Central memory CD8-positive, alpha-beta T cell (primary cell): ENCODE measurements at regions not wholly inside any gene's neighbourhood (a gene's known extent, or its start where the extent isn't known, plus 50 kb on each side); places are given as distances from the start of the nearest gene placed in this dataset.
"Not testable (repeated sequence)": the region's sequence is repeated elsewhere in the genome, so short reads cannot be mapped to it uniquely, and the experiment has no call there.

ENCODE experiments used
- ATAC-seq: fragments of 150-1000 bp; cut with Tn5 transposase; replicated peaks from 2 replicates; pipeline ENCODE4 v1.10.0; 2022; ENCODE audit warnings: mild to moderate bottlenecking, moderate FRiP score, moderate number of reproducible peaks; ENCODE audit not compliant: poor library complexity, severe bottlenecking; ENCODE audit errors: extremely low read depth
- DNase-seq, 2 donors: peaks; one replicate each; pipeline ENCODE4 v3.0.0; 2021; ENCODE audit warnings: low spot score in 2 of 2
- H3K27ac Mint-ChIP-seq: one replicate; pipeline ENCODE4 v1.8.0; 2022; ENCODE audit warnings: low read depth, mild to moderate bottlenecking, moderate library complexity, mixed read lengths
- H3K27me3 Mint-ChIP-seq: one replicate; pipeline ENCODE4 v1.8.0; 2022; ENCODE audit warnings: mixed read lengths
- H3K36me3 Mint-ChIP-seq: one replicate; pipeline ENCODE4 v1.8.0; 2022; ENCODE audit warnings: mild to moderate bottlenecking, moderate library complexity, mixed read lengths; ENCODE audit not compliant: insufficient read depth
- H3K4me1 Mint-ChIP-seq: one replicate; pipeline ENCODE4 v1.8.0; 2022; ENCODE audit warnings: mixed read lengths
- H3K4me3 Mint-ChIP-seq: one replicate; pipeline ENCODE4 v1.8.0; 2022; ENCODE audit warnings: mild to moderate bottlenecking, moderate library complexity, mixed read lengths
- H3K9me3 Mint-ChIP-seq: one replicate; pipeline ENCODE4 v1.8.0; 2022; ENCODE audit warnings: mixed read lengths

DNA sequence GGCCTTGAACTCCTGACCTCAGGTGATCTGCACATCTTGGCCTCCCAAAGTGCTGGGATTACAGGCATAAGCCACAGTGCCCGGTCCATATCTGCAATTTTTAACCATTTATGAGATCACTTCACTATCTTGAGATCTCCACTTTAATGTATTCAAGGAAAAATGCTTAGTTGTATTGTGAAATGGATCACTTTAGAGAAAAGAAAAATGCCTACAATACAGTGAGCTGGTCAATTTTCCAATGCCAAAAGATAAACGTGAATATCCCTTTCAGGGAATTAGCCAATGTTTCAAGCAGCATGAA lies 82.8 kb upstream of the ZNF217 start:
- Mint-ChIP-seq H3K27ac (no peak overlapping the region), H3K9me3 (no peaks in the 10 kb centered on the region), H3K4me3 (no peak overlapping the region), H3K4me1 (no peaks in the 10 kb centered on the region), H3K36me3 (no peaks in the 10 kb centered on the region), H3K27me3 (no peaks in the 10 kb centered on the region)
- ATAC-seq (no peak), DNase-seq (no peak)

DNA sequence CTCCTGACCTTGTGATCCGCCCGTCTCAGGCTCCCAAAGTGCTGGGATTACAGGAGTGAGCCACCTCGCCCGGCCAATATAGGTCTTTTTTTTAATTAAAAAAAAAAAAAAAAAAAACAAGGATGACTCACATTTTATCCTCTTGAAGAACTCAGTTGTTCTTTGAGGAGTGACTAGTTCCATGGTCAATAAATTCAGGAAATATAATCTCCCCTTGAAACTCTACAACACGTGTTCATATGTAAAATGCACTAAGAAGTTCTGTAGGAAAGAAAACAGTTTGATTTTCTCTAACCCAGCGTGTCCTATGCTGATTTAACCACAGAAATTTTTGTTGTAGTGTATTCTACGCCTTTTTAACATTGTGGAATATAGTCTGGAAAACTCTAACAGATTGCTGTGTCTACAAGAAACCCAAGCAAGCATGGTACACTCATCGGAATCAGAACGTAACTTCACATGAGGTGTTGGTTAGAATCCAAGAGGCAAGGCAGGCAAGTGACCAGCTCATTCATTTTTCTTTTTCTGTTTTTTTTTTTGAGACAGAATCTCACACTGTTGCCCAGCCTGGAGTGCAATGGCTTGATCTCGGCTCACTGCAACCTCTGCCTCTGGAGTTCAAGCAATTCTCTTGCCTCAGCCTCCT lies 79.0 kb upstream of the ZNF217 start:
- DNase-seq (no peak), ATAC-seq (no peak)
- Mint-ChIP-seq H3K36me3 (no peaks in the 10 kb centered on the region), H3K27ac (no peak overlapping the region), H3K9me3 (no peaks in the 10 kb centered on the region), H3K27me3 (no peaks in the 10 kb centered on the region), H3K4me3 (no peak overlapping the region), H3K4me1 (no peaks in the 10 kb centered on the region)

DNA sequence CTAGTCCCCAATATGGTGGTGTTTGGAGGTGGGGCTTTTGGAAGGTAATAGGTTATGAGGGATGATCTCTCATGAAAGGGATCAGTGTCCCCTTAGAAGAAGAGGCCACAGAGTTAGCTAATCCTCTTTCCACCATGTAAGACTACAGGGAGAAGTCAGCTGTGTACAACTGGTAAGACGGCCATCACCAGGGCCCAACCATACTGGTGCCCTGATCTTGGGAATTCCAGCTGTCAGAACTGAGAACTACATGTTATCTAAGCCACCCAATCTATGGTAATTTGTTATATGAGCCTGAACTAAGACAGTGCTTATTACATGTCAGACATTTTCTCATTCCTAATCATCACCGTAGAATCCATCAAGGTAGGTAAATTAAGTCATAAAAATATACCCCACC lies 77.7 kb upstream of the ZNF217 start:
- ATAC-seq, result no peak
- Mint-ChIP-seq H3K27ac (no peak overlapping the region), H3K9me3 (no peaks in the 10 kb centered on the region), H3K27me3 (no peaks in the 10 kb centered on the region), H3K4me3 (no peak overlapping the region), H3K36me3 (no peaks in the 10 kb centered on the region), H3K4me1 (no peaks in the 10 kb centered on the region)
- DNase-seq, result no peak

DNA sequence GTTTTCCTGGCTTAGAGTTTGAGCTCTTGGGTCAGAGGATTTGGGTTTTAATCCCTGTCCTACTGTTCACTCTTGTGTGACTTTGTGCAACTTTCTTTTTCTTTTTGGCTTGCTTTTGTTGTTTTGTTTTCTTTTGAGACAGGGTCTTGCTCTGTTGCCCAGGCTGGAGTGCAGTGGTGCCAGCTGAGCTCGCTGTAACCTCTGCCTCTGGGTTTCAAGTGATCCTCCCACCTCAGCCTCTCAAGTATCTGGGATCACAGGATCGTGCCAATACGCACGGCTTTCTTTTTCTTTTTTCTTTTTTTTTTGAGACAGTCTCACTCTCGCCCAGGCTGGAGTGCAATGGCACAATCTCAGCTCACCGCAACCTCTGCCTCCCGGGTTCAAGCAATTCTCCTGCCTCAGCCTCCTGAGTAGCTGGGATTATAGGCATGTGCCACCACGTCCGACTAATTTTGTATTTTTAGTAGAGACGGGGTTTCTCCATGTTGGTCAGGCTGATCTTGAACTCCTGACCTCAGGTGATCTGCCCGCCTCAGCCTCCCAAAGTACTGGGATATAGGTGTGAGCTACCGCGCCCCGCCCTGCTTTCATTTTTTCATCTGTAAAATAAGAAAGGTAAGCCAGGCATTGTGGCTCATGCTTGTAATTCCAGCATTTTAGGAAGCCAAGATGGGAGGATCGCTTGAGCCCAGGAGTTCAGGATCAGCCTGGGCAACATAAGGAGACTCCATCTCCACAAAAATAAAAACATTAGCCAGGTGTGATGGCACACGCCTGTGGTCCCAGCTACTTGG lies 76.1 kb upstream of the ZNF217 start:
- not testable (repeated sequence) for H3K27ac Mint-ChIP-seq, H3K27me3 Mint-ChIP-seq, H3K4me3 Mint-ChIP-seq, H3K4me1 Mint-ChIP-seq, H3K36me3 Mint-ChIP-seq, DNase-seq, H3K9me3 Mint-ChIP-seq, ATAC-seq

DNA sequence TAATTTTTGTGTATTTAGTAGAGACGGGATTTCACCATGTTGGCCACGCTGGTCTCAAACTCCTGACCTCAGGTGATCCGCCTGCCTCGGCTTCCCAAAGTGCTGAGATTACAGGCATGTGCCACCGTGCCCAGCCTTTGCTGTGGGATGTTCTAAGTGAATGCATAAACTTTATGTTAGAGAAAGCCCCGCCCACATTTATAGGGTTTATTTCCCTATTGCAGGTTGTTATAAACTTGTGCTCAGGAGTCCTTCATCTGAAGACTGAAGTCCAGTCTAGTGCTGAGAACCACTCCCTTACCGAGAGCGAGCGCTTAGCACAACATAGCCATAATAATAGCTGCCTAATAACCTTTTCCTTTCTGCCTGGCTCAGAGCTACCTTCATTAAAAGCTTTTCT lies 75.4 kb upstream of the ZNF217 start:
- Mint-ChIP-seq H3K36me3 (no peaks in the 10 kb centered on the region), H3K9me3 (no peaks in the 10 kb centered on the region), H3K4me3 (no peak overlapping the region), H3K27ac (no peak overlapping the region), H3K27me3 (no peaks in the 10 kb centered on the region), H3K4me1 (no peaks in the 10 kb centered on the region)
- ATAC-seq, result no peak
- DNase-seq, result no peak

DNA sequence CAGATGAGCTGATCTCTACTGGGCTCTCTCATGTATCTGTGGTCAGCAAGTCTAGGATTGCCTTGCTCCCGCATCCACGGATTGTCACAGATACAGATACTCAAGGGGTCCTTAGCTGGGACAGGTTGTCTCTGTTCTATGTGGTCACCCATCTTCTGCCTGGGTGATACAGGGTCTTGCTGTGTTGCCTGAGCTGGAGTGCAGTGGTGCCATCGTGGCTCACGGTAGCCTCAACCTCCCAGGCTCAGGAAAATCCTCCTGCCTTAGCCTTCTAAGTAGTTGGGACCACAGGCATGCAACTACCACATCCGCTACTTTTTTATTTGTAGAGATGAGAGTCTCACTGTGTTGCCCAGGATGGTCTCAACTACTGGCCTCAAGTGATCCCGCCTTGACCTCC lies 72.5 kb upstream of the ZNF217 start:
- ATAC-seq (no peak), DNase-seq (no peak)
- Mint-ChIP-seq H3K9me3 (no peaks in the 10 kb centered on the region), H3K4me3 (no peak overlapping the region), H3K27me3 (no peaks in the 10 kb centered on the region), H3K36me3 (no peaks in the 10 kb centered on the region), H3K4me1 (peaks cover 5% of the 10 kb centered on the region), H3K27ac (no peak overlapping the region)

DNA sequence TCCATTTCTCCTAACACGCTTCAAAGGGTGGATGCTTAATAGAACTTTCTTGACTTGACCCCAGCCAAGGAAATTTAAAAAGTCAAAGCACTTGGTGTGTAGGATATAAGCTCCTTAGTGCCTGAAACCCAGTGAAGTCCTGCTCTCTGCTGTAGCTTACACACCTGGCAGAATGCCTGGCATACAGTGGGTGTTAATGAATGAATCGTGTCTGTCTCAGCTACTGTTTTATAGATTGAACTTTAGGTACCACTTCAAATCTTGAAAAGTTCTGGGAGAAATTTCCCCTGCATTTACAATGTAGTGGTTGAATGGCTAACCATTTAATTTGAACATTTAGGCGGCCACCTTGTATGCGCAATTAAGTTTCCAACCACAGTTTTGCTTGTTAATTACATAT lies 70.5 kb upstream of the ZNF217 start:
- Mint-ChIP-seq H3K4me3 (no peak overlapping the region), H3K27ac (no peak overlapping the region), H3K9me3 (no peaks in the 10 kb centered on the region), H3K4me1 (peaks cover 12% of the 10 kb centered on the region), H3K27me3 (no peaks in the 10 kb centered on the region), H3K36me3 (peaks cover 2% of the 10 kb centered on the region)
- DNase-seq (no peak), ATAC-seq (no peak)

DNA sequence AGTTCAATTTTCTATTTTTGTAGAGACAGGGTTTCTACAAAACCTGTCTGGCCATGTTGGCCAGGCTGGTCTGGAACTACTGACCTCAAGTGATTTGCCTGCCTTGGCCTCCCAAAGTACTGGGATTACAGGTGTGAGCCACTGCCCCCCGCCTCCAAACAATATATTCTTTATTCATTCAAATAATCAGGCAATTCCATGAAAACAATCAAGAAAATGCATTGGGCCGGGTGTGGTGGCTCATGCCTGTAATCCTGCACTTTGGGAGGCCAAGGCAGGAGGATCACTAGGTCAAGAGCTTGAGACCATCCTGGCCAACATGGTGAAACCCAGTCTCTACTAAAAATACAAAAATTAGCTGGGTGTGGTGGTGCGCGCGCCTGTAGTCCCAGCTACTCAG lies 69.9 kb upstream of the ZNF217 start:
- H3K27me3 Mint-ChIP-seq, H3K36me3 Mint-ChIP-seq, ATAC-seq, H3K27ac Mint-ChIP-seq, H3K4me3 Mint-ChIP-seq, DNase-seq, H3K9me3 Mint-ChIP-seq: not testable (repeated sequence)
- H3K4me1 Mint-ChIP-seq, result peaks cover 12% of the 10 kb centered on the region

DNA sequence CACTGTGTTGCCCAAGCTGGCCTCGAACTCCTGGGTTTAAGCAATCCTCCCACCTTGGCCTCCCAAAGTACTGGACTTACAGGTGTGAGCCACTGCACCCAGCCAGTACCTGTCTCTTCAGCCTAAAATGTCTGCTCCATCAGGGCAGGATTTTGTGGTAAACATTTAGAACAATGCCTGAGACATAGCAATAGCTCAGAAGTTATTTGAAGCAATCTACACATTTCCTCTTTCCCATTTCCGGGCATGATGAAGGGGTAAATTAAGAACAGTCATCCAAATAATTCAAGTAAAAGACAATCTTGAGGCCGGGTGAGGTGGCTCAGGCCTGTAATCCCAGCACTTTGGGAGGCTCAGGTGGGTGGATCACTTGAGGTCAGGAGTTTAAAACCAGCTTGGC lies 69.0 kb upstream of the ZNF217 start:
- no peak for ATAC-seq
- peaks cover 2% of the 10 kb centered on the region for H3K36me3 Mint-ChIP-seq

DNA sequence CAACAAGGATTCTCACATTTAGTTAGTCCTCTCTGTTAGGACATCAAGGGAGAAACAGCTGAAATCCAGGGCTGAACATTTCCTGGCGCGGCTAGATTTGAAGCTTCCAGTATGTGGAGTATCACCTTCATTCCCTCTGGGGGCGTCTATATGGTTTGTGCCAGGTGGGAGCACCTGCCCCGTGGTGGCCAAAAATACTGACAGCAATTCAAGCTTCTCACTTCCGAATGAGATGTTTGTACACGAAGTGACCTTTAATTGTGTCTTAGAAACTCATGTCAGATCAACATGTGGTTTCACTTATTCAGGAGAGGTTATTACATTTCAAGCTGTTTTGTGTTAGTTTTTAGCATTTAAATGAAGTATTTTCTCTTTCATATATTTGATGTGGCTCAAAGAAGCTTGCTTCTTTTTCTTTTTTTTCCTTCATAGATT lies 67.3 kb upstream of the ZNF217 start:
- no peaks in the 10 kb centered on the region for H3K27me3 Mint-ChIP-seq
- peak overlapping the region; percentile 45 for H3K27ac Mint-ChIP-seq
- ATAC-seq, result no peak
- peaks cover 2% of the 10 kb centered on the region for H3K36me3 Mint-ChIP-seq
- DNase-seq, result no peak
- peak overlapping the region; percentile 79 for H3K4me3 Mint-ChIP-seq
- H3K9me3 Mint-ChIP-seq, result no peaks in the 10 kb centered on the region
- H3K4me1 Mint-ChIP-seq, result peaks cover 29% of the 10 kb centered on the region

More for the DNA sequence above, 69.0 kb upstream of the ZNF217 start:
- H3K9me3 Mint-ChIP-seq, result no peaks in the 10 kb centered on the region
- no peaks in the 10 kb centered on the region for H3K27me3 Mint-ChIP-seq
- no peak overlapping the region for H3K27ac Mint-ChIP-seq
- H3K4me1 Mint-ChIP-seq, result peaks cover 21% of the 10 kb centered on the region
- H3K4me3 Mint-ChIP-seq, result no peak overlapping the region
- DNase-seq, result no peak

DNA sequence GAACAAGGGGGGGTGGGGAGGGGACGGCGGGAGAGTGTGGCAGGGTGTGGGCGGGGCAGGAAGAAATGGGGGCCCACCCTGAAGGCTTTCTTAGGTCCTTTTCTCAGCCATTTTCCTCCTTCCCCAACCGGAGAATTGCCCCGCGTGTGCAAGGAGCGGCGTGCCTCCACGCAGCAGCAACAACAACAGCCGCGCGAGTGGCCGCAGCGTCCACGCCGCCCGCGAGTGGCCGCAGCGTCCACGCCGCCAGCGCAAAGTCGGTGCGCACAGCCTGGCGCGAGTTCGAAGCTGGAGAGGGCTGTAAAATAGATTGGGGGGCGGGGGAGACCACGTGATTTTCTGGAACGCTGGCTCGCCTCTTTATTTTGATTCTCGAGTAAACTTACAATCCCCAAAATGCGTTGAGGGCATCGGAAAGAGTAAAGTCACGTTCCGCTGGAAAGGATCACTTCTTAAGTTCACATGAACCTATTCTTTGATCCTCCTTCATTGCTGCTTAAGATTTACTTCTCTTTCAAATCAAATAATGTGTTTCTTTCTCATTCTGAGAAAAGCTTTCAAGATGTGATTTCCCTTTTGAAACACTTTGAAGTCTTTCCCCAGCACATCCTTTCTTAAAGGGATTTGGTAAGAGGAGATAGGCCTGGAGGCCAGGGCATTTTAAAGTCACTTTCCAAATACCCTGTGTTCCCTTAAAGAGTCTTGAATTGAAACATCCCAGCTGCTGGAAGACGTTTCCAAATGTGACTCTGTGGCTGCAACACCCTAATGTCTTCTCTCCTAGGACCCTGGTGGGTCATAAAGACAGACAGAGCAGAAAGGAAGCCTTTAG lies 66.7 kb upstream of the ZNF217 start:
- H3K4me1 Mint-ChIP-seq, result peaks cover 31% of the 10 kb centered on the region
- no peaks in the 10 kb centered on the region for H3K9me3 Mint-ChIP-seq
- peak overlapping the region; percentile 45 for H3K27ac Mint-ChIP-seq
- H3K4me3 Mint-ChIP-seq, result peak overlapping the region; percentile 79
- peaks cover 2% of the 10 kb centered on the region for H3K36me3 Mint-ChIP-seq
- DNase-seq, result no peak
- no peak for ATAC-seq
- H3K27me3 Mint-ChIP-seq, result no peaks in the 10 kb centered on the region

DNA sequence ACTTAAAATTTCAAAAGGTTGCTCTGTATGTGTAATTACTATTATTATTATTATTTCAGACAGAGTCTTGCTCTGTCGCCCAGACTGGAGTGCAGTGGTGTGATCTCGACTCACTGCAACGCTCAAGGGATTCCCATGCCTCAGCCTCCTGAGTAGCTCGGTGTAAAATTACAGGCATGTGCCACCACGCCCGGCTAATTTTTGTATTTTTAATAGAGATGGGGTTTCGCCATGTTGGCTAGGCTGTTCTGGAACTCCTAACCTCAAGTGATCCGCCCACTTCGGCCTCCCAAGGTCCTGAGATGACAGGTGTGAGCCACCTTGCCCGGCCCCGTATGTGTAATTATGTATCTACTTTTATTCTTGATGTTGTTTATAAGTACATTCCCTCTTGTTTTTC lies 65.3 kb upstream of the ZNF217 start:
- H3K4me3 Mint-ChIP-seq, result no peak overlapping the region
- ATAC-seq, result no peak
- no peaks in the 10 kb centered on the region for H3K9me3 Mint-ChIP-seq
- peaks cover 2% of the 10 kb centered on the region for H3K36me3 Mint-ChIP-seq
- no peak for DNase-seq
- peaks cover 31% of the 10 kb centered on the region for H3K4me1 Mint-ChIP-seq
- H3K27ac Mint-ChIP-seq, result no peak overlapping the region
- H3K27me3 Mint-ChIP-seq, result no peaks in the 10 kb centered on the region

DNA sequence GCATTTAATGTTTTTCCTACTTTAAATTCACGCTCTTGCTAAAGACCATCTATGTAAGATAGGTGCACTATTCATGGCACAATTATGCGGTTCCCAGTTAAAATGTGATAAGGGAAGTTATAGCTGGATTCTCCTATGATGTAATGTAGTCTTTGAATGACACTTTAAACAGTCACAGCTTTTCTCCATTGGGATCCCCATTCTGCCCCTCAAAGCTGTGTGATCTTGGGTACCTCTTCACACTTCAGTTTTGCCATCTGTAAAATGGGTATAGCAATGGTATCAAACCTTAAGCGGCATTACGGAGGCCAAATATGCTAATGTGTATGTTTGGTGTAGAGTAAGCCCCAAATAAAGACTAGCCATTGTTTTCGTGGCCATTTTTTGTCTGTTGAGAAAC lies 64.7 kb upstream of the ZNF217 start:
- DNase-seq (no peak), ATAC-seq (no peak)
- H3K4me1 Mint-ChIP-seq, result peaks cover 34% of the 10 kb centered on the region
- peaks cover 2% of the 10 kb centered on the region for H3K36me3 Mint-ChIP-seq
- H3K27me3 Mint-ChIP-seq, result no peaks in the 10 kb centered on the region
- no peaks in the 10 kb centered on the region for H3K9me3 Mint-ChIP-seq
- no peak overlapping the region for H3K4me3 Mint-ChIP-seq
- no peak overlapping the region for H3K27ac Mint-ChIP-seq
